ENCODE measurements at regions not wholly inside any gene's neighbourhood (a gene's known extent, or its start where the extent isn't known, plus 50 kb on each side); places are given as distances from the start of the nearest gene placed in this dataset.

DNA sequence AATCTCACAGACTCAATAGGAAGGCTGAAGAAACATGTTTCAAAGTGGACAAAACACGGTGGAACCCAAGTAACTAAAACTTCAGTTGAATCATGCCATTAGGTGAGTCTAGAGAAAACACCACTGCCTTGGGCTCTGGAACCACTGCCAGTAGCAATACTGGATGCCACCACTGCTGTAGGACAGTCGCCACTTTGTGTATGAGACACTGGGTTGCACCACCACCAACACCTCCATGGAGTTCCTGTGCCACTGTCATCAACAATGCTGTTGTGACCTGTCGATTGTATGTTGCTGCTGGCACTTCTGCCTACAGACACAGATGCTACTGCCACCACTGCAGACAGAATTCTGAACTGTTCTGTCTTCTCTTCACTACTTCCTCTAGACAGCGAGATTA is 686.7 kb downstream of the METTL4 start:
- no peak for DNase-seq

GRCh38 chr18:1891641-1892040 is 679.7 kb downstream of the METTL4 start:
- no peak for DNase-seq

DNA sequence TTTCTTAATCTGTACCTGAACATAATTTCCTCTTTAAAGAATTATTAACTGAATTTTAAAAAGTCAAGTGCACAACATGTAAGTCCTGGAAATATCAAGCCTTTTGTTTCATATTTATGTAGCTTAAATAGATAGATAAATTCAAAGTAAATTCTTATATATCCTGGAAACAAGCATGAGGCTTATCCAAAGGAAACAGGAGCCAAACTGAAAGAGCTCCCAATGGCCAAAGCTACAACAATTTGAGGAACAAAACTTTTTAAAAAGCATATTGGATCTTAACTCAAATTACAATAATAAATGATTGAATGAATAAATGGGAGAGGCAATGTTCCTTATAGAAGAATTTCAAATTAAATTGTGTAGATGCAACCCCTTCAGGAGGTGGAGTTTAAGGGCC is 679.1 kb downstream of the METTL4 start:
- DNase-seq: no peak

- DNase-seq: no peak
Measured at GRCh38 chr18:1895456-1896185, 675.7 kb downstream of the METTL4 start.

- DNase-seq: no peak
Measured at GRCh38 chr18:1906421-1906820, 664.9 kb downstream of the METTL4 start.

- no peak for DNase-seq
Measured at GRCh38 chr18:1907470-1908206, 663.7 kb downstream of the METTL4 start.

GRCh38 chr18:1914489-1914888 is 656.8 kb downstream of the METTL4 start:
- DNase-seq: no peak

DNA sequence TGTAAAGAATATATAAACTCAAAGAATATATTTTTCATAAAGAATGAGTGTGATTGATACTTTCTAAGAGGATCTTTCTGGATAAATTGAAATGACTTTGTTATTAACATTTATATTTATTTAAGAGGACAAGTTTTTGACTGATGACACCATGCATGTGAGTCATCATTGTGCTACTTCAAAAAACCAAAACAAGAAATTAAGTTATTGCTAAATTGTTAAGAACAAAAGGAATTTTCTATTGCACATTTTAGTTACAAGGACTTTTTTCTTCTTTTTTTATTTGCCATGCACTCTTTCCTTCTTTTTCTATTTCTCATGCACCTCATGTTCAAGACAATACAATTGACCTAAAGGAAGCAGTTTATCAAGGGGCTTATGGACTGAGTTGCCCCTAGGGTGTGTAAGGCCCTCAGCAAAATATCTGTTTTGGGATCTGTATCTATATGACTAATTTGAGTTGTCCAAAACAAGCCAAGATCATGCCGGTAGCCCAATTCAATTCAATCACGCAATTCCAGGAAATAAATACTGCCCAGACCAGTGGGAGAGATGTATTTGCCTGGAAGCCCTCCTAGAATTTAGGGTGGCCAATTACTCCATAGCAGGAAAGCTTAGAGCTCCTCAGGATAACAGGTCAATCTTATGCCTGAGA is 654.3 kb downstream of the METTL4 start:
- DNase-seq: no peak

DNA sequence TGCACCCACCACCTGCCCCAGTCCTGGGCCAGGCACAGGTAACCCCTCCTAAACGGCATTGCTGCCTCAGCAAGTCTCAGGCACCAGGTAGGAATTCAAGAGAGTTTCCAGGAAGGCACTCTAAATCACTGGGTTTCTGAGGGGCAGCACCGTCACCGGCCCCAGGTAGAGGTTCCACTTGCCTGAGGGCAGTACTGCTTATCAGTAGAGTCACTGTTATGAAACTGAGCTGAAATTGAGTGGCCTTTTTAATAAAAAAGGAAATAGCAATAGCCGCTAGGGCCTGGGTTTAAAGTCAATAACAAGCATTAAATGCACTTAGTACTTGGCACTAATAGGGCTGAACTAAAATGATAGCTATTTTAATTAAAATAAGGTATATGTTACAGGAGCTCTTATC is 653.7 kb downstream of the METTL4 start:
- no peak for DNase-seq

- no peak for DNase-seq
Measured at GRCh38 chr18:1922066-1922465, 649.2 kb downstream of the METTL4 start.

DNA sequence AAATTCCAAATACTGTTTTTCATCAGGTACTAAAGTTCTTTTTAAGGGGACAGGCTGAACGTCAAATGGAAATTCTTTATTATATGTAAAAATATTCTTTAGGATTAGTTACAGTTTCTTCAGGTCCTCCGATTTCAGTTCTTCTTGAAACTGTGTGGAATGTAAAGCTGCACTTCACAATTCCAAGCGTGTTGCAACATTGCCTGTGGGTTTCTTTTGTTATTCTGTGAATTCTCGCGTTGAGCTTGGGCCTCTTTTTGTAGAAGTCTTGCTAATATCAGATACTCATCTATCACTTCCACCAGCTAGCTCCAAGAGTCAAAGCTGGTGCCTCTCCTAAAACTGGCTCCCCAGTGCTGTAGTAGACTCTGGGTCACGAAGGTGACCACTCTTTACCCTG is 642.6 kb downstream of the METTL4 start:
- DNase-seq: no peak

- DNase-seq: no peak
Measured at GRCh38 chr18:1929720-1930119, 641.6 kb downstream of the METTL4 start.

DNA sequence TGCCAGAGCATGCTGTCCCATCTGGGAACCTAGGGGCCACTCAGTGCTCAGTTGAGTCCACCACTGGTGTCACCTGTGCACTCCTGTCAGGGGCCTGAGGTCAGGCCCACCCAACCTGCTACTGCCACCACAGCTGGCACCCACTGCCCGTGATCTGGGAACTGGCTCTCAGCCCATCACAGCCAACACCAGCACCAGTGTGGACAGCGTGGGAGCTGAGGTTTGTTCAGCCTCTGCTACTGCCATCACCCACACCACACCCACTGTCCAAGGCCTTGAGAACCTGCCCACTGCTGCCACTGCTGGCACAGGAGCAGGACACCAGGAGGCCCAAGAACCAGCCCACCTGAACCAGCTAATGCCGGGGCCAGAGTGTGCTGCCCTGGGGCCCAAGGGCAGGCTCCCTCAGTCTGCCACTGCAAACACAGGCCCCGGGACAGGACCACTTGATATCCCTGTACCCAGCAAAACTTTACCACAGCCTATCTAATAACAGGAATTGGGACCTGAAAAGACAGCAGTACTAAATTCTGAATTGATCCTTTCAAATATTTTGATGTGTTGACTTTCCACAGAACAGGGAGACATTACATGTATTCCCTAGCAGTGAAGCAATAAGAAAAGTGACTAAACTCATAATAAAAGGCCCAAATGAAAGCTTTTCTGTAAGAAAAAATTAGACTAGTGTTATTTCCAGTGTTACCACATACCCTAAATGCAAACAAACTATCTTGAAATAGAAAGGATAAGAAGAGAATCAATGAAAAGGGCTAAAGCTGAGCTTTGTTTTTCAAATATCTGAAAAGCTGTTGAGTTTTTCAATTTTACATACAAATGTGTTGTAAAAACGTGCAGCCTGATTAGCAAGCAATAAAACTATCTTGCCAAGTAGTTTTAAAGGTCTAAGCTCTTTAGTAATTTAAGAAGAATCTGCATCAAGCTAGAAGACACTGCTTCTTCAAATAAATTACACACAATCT is 640.7 kb downstream of the METTL4 start:
- no peak for DNase-seq

DNA sequence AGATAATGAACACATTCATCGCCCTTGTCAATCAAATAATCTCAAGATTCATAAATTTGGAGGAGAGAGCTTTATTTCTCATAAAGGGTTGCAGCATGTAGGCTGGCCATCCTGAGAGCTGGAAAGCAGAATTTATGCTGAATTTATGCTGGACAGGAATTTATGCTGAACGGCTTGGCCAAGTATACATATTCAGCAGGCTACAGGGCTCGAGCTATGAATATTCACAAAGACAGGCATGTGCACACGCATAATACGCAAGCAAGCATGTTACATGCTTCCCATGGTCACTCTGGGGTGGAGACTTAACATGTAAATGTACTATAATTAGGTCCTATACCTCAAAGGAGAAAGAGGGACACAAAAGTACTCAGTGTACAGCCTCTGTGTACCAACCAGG is 618.8 kb downstream of the METTL4 start:
- DNase-seq: no peak

GRCh38 chr18:1954583-1955312 is 616.6 kb downstream of the METTL4 start:
- no peak for DNase-seq

GRCh38 chr18:1958798-1959197 is 612.5 kb downstream of the METTL4 start:
- no peak for DNase-seq

GRCh38 chr18:1965016-1965415 is 606.3 kb downstream of the METTL4 start:
- no peak for DNase-seq

- no peak for DNase-seq
Measured at GRCh38 chr18:1965541-1965940, 605.8 kb downstream of the METTL4 start.

DNA sequence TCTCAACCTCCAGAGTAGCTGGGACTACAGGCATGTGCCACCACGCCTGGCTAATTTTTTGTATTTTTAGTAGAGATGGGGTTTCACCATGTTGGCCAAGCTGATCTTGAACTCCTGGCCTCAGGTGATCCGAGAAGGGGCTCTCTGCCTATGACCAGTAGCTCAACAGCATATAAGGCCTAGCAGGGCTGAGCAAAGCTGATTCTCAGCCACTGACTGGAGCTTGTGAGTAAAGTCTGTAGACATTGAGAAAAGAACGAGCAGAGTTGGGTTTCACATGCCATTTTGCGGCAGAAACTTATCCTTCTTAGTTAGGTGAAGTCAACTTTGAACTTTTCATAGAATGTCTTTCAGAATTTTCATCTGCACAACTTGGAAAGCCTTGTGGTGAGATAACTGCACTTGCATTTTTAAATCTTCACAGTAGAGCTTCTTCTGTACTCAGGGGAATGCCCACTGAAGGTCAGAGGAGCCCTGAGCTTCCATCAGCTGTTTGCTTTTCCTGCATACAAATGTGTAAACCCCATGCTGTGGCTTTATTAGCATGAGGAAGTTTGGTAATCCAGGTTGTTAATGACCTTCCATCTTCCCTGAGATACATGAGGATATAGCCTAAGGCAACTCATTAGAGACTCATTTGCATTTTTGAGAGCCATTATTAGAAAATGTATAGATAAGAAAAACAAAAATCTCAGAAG is 602.4 kb downstream of the METTL4 start:
- DNase-seq: no peak

- DNase-seq: no peak
Measured at GRCh38 chr18:1976484-1976883, 594.8 kb downstream of the METTL4 start.

GRCh38 chr18:1982056-1982455 is 589.2 kb downstream of the METTL4 start:
- DNase-seq: no peak

Measured in stimulated activated naive CD4-positive, alpha-beta T cell (primary cell).